ENCODE measurements at regions not wholly inside any gene's neighbourhood (a gene's known extent, or its start where the extent isn't known, plus 50 kb on each side); places are given as distances from the start of the nearest gene placed in this dataset.

DNA sequence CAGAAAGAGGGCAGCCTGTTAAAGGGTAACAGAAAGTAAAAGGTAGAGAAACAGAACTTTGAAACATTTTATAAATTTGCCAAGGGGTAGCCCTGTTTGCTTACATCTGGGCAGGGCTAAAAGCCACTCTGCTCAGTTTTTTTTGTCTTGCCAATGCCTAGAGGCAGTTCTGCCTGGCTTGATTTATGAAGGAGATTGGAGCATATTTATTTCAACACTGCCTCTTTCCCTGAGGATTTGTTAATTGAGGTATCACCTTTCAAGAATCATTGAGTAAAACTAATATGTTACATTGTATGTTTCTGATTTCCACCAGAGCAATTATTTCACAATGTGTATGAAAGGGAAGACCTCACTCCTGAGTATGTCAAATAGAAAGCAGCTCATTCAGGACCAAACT, 160.8 kb downstream of the GXYLT1 start:
- H4K20me1 ChIP-seq (ENCODE audit: insufficient read depth, low read length), result no peaks in the 10 kb centered on the region
- DNase-seq (no peak), ATAC-seq (ENCODE audit: low read depth) (no peak)
- no peak overlapping the region for H3K23ac ChIP-seq (ENCODE audit: low read depth, low read length)
- no peak overlapping the region for H2AFZ ChIP-seq (replicated peaks; ENCODE audit: low read length, poor library complexity)
- TF ChIP-seq, protein P1, sequence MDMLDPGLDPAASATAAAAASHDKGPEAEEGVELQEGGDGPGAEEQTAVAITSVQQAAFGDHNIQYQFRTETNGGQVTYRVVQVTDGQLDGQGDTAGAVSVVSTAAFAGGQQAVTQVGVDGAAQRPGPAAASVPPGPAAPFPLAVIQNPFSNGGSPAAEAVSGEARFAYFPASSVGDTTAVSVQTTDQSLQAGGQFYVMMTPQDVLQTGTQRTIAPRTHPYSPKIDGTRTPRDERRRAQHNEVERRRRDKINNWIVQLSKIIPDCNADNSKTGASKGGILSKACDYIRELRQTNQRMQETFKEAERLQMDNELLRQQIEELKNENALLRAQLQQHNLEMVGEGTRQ (IDR thresholded peaks at IDR 0.05; ENCODE audit: low read depth, low read length), result no peak
- TF ChIP-seq, protein P2, sequence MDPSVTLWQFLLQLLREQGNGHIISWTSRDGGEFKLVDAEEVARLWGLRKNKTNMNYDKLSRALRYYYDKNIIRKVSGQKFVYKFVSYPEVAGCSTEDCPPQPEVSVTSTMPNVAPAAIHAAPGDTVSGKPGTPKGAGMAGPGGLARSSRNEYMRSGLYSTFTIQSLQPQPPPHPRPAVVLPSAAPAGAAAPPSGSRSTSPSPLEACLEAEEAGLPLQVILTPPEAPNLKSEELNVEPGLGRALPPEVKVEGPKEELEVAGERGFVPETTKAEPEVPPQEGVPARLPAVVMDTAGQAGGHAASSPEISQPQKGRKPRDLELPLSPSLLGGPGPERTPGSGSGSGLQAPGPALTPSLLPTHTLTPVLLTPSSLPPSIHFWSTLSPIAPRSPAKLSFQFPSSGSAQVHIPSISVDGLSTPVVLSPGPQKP (IDR thresholded peaks at IDR 0.05; ENCODE audit: borderline replicate concordance, low read depth, low read length), result no peak
- TF ChIP-seq CEBPB (IDR thresholded peaks at IDR 0.05; ENCODE audit: low read depth, low read length), result no peak
- TF ChIP-seq RCOR1 (IDR thresholded peaks at IDR 0.05; ENCODE audit: insufficient replicate concordance, low read length), result no peak
- no peak for TF ChIP-seq CHD1 (IDR thresholded peaks at IDR 0.05; ENCODE audit: low read depth, low read length)
- TF ChIP-seq MXI1 (IDR thresholded peaks at IDR 0.05; ENCODE audit: borderline replicate concordance, low read depth, low read length), result no peak
- TF ChIP-seq NFE2L2 (IDR thresholded peaks at IDR 0.05; ENCODE audit: low read depth, low read length), result no peak
- TF ChIP-seq POLR2A (IDR thresholded peaks at IDR 0.05; ENCODE audit: low read depth, low read length), result no peak
- no peak for TF ChIP-seq MAFK (IDR thresholded peaks at IDR 0.05; ENCODE audit: low read depth, low read length)
- no peak for TF ChIP-seq SMC3 (IDR thresholded peaks at IDR 0.05; ENCODE audit: low read depth, low read length)
- TF ChIP-seq BHLHE40 (IDR thresholded peaks at IDR 0.05; ENCODE audit: low read depth, low read length), result no peak
- no peak for TF ChIP-seq RFX5 (IDR thresholded peaks at IDR 0.05; ENCODE audit: low read depth, low read length)
- no peak for TF ChIP-seq RAD21 (IDR thresholded peaks at IDR 0.05; ENCODE audit: low read length)
- TF ChIP-seq MAZ (IDR thresholded peaks at IDR 0.05; ENCODE audit: borderline replicate concordance, low read depth, low read length), result no peak
- no peak for TF ChIP-seq FOS (IDR thresholded peaks at IDR 0.05; ENCODE audit: low read depth, low read length)
- TF ChIP-seq, protein P3, sequence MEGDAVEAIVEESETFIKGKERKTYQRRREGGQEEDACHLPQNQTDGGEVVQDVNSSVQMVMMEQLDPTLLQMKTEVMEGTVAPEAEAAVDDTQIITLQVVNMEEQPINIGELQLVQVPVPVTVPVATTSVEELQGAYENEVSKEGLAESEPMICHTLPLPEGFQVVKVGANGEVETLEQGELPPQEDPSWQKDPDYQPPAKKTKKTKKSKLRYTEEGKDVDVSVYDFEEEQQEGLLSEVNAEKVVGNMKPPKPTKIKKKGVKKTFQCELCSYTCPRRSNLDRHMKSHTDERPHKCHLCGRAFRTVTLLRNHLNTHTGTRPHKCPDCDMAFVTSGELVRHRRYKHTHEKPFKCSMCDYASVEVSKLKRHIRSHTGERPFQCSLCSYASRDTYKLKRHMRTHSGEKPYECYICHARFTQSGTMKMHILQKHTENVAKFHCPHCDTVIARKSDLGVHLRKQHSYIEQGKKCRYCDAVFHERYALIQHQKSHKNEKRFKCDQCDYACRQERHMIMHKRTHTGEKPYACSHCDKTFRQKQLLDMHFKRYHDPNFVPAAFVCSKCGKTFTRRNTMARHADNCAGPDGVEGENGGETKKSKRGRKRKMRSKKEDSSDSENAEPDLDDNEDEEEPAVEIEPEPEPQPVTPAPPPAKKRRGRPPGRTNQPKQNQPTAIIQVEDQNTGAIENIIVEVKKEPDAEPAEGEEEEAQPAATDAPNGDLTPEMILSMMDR (conservative IDR thresholded peaks at IDR 0.05; ENCODE audit: low read depth, low read length), result no peak
- H3K9ac ChIP-seq (ENCODE audit: low read depth, low read length), result no peak overlapping the region
- no peaks in the 10 kb centered on the region for H3K36me3 ChIP-seq (ENCODE audit: control insufficient read depth, insufficient read depth, low read length)
- no peak overlapping the region for H3K56ac ChIP-seq (ENCODE audit: extremely low read depth, insufficient read depth, low read length)
- no peak overlapping the region for H2BK15ac ChIP-seq (ENCODE audit: low read depth, low read length)
- CTCF ChIA-PET, result no interaction called here
- no peaks in the 10 kb centered on the region for H3K9me3 ChIP-seq (ENCODE audit: control insufficient read depth, insufficient read depth, low read length)
- no peak overlapping the region for H4K91ac ChIP-seq (ENCODE audit: insufficient read depth, low read depth, low read length)
- H3K18ac ChIP-seq (ENCODE audit: low read depth, low read length), result no peak overlapping the region
- H3K14ac ChIP-seq (replicated peaks; ENCODE audit: low read depth, low read length), result no peak overlapping the region
- POLR2A ChIA-PET (ENCODE audit: unreplicated experiment), result no interaction called here
- H3K9me1 ChIP-seq (ENCODE audit: insufficient read depth, low read length), result no peaks in the 10 kb centered on the region
- H4K5ac ChIP-seq (ENCODE audit: low read depth, low read length), result no peak overlapping the region
- BruUV-seq (replicated peaks), result no TSS peak
- no peak overlapping the region for H4K8ac ChIP-seq (ENCODE audit: low read depth in 2 of 2, low read length in 2 of 2)
- in situ Hi-C loops (cut with MboI; ENCODE audit: low sequenced_read_pairs), result no loop called here
- no peak overlapping the region for H2BK5ac ChIP-seq (ENCODE audit: low read depth, low read length, poor library complexity, severe bottlenecking)
- H2AK9ac ChIP-seq (replicated peaks; ENCODE audit: low read depth, low read length, poor library complexity), result no peak overlapping the region
- no peak overlapping the region for H2BK20ac ChIP-seq (ENCODE audit: low read depth, low read length)
- dilution Hi-C loops (cut with HindIII; ENCODE audit: low sequenced_read_pairs, unreplicated experiment), result no loop called here
- H3K27me3 ChIP-seq (ENCODE audit: control insufficient read depth, insufficient read depth, low read length), result no peaks in the 10 kb centered on the region
- no peak overlapping the region for H3K4me2 ChIP-seq (ENCODE audit: low read depth, low read length)
- no peak overlapping the region for H2BK120ac ChIP-seq (ENCODE audit: low read depth, low read length)
- intact Hi-C loops (cut with micrococcal nuclease), result no loop called here
- no peak overlapping the region for H3K4me3 ChIP-seq (ENCODE audit: insufficient read depth, low read depth, low read length)
- no peak overlapping the region for H3K27ac ChIP-seq (ENCODE audit: insufficient read depth, low read length)
- H3K79me1 ChIP-seq (ENCODE audit: low read depth in 1 of 2, low read length in 2 of 2), result no peaks in the 10 kb centered on the region
- no peak overlapping the region for H3K4ac ChIP-seq (ENCODE audit: low read depth, low read length)
- H3K4me1 ChIP-seq (ENCODE audit: control insufficient read depth, insufficient read depth, low read length), result no peaks in the 10 kb centered on the region
- H2AK5ac ChIP-seq (ENCODE audit: low read depth, low read length), result no peak overlapping the region

Measured in IMR-90 (cell line).